ENCODE measurements at regions not wholly inside any gene's neighbourhood (a gene's known extent, or its start where the extent isn't known, plus 50 kb on each side); places are given as distances from the start of the nearest gene placed in this dataset.

GRCh38 chr9:73074176-73074708, 77.4 kb upstream of the ANXA1 start:
- TF ChIP-seq CTCF (conservative IDR thresholded peaks at IDR 0.05) (no peak), EZH2 (IDR thresholded peaks at IDR 0.05; ENCODE audit: low read depth) (no peak)
